OCI-LY7 (cell line): ENCODE measurements at regions not wholly inside any gene's neighbourhood (a gene's known extent, or its start where the extent isn't known, plus 50 kb on each side); places are given as distances from the start of the nearest gene placed in this dataset.

ENCODE experiments used
- EZH2phosphoT487 ChIP-seq: fragments of 200-600 bp; sonication (generic); IDR thresholded peaks from 2 replicates; pipeline ENCODE4 v1.6.1; 2018; ENCODE audit warnings: low read depth, borderline replicate concordance, mild to moderate bottlenecking, mixed run types, antibody characterized with exemption, low read length, moderate library complexity, mixed read lengths
- TF ChIP-seq, protein P1 (sequence below): fragments of 200-600 bp; sonication (generic); conservative IDR thresholded peaks from 2 replicates; pipeline ENCODE4 v1.5.1; 2014; ENCODE audit warnings: mild to moderate bottlenecking, antibody characterized with exemption, low read length, moderate library complexity, mixed read lengths

DNA sequence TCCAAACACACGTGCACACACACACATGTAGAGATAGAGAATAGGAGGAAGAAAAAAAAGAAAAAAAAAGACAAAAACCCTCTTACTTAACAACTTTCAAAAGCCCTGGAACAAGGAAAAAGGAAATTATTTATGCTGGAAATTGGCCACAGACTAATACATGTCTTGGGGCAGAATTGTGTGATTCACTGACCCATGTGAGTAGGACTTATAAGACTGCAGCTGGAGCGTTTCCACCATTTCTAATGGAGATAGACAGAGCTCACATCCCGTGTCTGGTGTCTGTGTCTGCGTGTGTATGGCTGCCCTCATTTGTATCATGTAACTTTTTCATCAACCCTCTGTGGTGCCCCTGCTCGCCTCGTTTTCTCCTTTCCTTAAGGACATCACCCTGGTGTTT lies 99.8 kb upstream of the PDE10A start:
- TF ChIP-seq, protein P1, sequence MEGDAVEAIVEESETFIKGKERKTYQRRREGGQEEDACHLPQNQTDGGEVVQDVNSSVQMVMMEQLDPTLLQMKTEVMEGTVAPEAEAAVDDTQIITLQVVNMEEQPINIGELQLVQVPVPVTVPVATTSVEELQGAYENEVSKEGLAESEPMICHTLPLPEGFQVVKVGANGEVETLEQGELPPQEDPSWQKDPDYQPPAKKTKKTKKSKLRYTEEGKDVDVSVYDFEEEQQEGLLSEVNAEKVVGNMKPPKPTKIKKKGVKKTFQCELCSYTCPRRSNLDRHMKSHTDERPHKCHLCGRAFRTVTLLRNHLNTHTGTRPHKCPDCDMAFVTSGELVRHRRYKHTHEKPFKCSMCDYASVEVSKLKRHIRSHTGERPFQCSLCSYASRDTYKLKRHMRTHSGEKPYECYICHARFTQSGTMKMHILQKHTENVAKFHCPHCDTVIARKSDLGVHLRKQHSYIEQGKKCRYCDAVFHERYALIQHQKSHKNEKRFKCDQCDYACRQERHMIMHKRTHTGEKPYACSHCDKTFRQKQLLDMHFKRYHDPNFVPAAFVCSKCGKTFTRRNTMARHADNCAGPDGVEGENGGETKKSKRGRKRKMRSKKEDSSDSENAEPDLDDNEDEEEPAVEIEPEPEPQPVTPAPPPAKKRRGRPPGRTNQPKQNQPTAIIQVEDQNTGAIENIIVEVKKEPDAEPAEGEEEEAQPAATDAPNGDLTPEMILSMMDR = no peak
- no peak for TF ChIP-seq EZH2phosphoT487
